ENCODE measurements at regions not wholly inside any gene's neighbourhood (a gene's known extent, or its start where the extent isn't known, plus 50 kb on each side); places are given as distances from the start of the nearest gene placed in this dataset.
A peak's percentile ranks its signal among the peaks of the same experiment; 100 is the strongest.

- H3K4me3 ChIP-seq (ENCODE audit: low read length), result no peak overlapping the region
- no peak for TF ChIP-seq CTCF (conservative IDR thresholded peaks at IDR 0.05; ENCODE audit: low read depth, low read length)
- no peak for DNase-seq (ENCODE audit: low read depth)
Measured at GRCh38 chr3:76015496-76015895, 230.1 kb upstream of the ZNF717 start.

GRCh38 chr3:76016111-76016510, 230.8 kb upstream of the ZNF717 start:
- no peak for TF ChIP-seq CTCF (conservative IDR thresholded peaks at IDR 0.05; ENCODE audit: low read depth, low read length)
- no peak for DNase-seq (ENCODE audit: low read depth)
- no peak overlapping the region for H3K4me3 ChIP-seq (ENCODE audit: low read length)

- no peak for DNase-seq (ENCODE audit: low read depth)
- no peak overlapping the region for H3K4me3 ChIP-seq (ENCODE audit: low read length)
- no peak for TF ChIP-seq CTCF (conservative IDR thresholded peaks at IDR 0.05; ENCODE audit: low read depth, low read length)
Measured at GRCh38 chr3:76016769-76017439, 231.6 kb upstream of the ZNF717 start.

GRCh38 chr3:76021376-76021775, 236.0 kb upstream of the ZNF717 start:
- TF ChIP-seq CTCF (conservative IDR thresholded peaks at IDR 0.05; ENCODE audit: low read depth, low read length), result no peak
- DNase-seq (ENCODE audit: low read depth), result no peak
- H3K4me3 ChIP-seq (ENCODE audit: low read length), result no peak overlapping the region

- TF ChIP-seq CTCF (conservative IDR thresholded peaks at IDR 0.05; ENCODE audit: low read depth, low read length), result peak; percentile 58
- DNase-seq (ENCODE audit: low read depth), result no peak
- no peak overlapping the region for H3K4me3 ChIP-seq (ENCODE audit: low read length)
Measured at GRCh38 chr3:76024640-76025039, 239.3 kb upstream of the ZNF717 start.

- TF ChIP-seq CTCF (conservative IDR thresholded peaks at IDR 0.05; ENCODE audit: low read depth, low read length), result no peak
- H3K4me3 ChIP-seq (ENCODE audit: low read length), result no peak overlapping the region
- no peak for DNase-seq (ENCODE audit: low read depth)
Measured at GRCh38 chr3:76025561-76025960, 240.2 kb upstream of the ZNF717 start.

GRCh38 chr3:76026379-76026778, 241.0 kb upstream of the ZNF717 start:
- H3K4me3 ChIP-seq (ENCODE audit: low read length), result no peak overlapping the region
- TF ChIP-seq CTCF (conservative IDR thresholded peaks at IDR 0.05; ENCODE audit: low read depth, low read length), result no peak
- DNase-seq (ENCODE audit: low read depth), result no peak
